GM18951 (cell line): ENCODE measurements at regions not wholly inside any gene's neighbourhood (a gene's known extent, or its start where the extent isn't known, plus 50 kb on each side); places are given as distances from the start of the nearest gene placed in this dataset.

Source experiments
- POLR2A ChIP-seq: IDR thresholded peaks from 4 replicates; pipeline ENCODE4 v1.6.1; 2011; ENCODE audit warnings: mild to moderate bottlenecking; ENCODE audit not compliant: insufficient read length, insufficient read depth; ENCODE audit errors: extremely low read depth
- in situ Hi-C: fragments of 300-500 bp; cut with MboI; formaldehyde crosslinking; loops from one replicate; pipeline ENCODE4 v1.12.0; 2022; ENCODE audit warnings: low sequenced_read_pairs, mixed read lengths, inconsistent platforms; ENCODE audit not compliant: unreplicated experiment

DNA sequence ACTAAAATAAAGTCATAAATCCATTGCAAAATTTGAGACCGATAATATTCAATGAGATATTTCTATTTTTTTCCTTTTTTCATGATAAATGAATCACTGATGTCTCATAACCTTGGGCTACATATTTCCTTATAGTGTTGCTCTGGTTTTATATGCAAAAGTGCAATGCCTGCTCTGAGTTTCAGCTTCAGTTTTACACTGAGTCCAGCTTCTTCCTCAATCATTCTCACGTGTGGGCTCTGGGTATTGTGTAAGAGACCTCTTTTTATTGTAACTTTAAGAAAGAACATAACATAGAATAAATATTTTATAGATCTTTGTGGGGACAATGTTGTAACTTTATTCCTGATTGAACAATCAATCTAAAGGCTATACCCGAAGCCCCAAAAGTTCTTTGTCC, 280.2 kb upstream of the EDNRB start:
- TF ChIP-seq POLR2A = no peak
- in situ Hi-C loops = no loop called here

DNA sequence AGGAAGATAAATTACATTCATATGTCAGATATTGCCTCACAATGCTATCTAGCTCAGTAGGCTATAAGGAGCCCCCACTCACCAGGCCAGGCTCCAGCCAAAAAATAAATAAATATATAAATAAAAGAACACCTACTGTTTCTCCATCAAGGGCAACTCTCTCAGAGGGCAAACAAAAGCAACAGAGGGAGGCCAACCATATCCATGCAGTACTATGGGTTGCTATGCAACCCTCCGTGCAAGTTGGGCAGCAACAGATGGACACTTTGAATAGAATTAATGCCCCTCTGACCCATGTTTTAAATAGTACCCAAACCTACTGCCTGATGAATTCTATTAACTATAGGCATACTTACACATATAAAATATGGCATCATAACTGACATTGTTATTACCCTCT, 279.8 kb upstream of the EDNRB start:
- in situ Hi-C loops = no loop called here
- no peak for TF ChIP-seq POLR2A

DNA sequence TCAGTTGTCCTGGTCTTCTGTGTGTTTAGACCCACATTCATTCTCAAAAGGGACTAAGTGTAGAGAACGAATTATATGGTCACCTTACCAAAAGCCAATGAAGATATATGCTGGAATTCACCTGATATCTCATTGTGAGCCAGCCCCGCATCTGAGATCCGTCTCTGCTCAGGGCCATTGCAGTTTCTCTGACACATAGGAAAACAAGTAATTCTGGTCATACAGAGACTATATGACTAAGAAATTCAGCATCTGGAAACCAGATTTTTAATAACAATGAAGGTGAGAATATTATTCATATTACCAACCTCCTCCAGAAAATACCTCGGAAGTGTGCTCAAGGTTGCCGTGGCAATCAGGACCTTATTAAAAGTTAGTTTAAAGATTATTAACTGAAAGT, 278.6 kb upstream of the EDNRB start:
- in situ Hi-C loops = no loop called here
- no peak for TF ChIP-seq POLR2A

DNA sequence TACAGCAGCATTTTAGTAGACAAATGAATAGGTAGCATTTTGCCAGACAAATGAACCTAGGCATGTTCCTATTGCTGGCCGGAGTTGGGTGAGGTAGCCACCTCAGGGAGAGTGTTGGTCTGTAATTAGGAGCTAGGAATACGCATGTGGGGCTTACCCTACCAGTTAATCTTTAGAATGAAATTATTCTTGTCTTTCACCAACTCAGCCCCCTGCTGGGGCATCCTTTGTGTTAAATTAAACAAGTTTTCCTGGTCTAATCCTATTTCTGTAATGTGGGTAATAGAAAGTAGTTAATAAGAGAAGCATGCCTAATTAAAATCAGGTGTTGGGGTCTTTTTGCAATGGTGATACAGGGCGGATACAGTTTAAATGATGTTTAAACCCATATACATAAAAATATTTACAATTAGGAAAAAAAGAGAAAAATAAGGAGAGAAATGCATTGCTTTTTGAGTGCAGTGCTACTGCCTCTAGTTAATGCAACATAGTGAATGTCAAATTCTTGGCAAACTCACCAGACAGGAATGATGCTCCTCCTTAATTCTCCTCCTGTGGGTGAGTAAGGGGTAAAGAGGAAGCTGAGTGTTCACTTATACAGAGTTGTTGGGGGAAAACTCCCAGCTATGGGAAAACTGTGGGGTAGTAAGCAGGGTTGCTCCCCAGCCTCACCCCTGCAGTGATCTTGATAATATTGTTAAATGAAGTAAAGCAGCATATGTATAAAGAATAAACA, 276.4 kb upstream of the EDNRB start:
- TF ChIP-seq POLR2A = no peak

DNA sequence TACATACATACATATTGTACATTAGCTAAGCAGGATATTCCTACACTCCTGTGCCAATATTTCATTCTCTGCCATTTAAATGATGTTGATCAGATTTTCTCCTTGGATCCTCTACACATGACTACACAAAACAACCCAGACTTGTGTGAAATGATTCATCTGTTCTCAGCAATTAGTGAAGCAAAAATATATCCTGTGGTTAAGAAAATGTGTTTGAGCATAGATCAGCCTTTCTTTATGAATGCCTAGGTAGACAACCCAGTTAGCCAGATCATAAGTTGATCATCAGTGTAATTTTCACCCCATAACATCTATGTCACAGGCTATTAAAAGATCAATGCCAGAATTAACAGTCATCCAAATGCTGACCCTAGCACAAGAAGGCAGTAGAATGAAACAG, 275.2 kb upstream of the EDNRB start:
- no peak for TF ChIP-seq POLR2A
- in situ Hi-C loops = no loop called here

More for the DNA sequence above, 276.4 kb upstream of the EDNRB start:
- in situ Hi-C loops = no loop called here

DNA sequence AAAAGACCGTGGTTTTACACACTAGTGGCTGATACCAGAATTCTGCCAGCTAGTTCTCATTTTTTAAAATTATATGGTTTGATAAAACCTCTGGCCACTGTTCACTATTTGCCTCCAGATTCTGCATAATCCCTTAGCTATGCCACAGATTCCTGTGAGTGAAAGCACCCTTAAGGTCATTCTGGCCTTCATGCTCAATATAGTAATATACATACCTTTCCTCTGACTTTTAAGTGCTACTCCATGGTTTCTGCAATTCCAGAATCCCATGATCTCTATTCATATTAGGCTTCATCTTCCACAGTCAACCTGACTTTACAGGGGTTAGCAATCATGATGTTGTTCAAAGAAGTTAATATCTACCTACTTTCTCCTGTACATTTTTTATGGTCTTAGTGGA, 274.1 kb upstream of the EDNRB start:
- in situ Hi-C loops = no loop called here
- TF ChIP-seq POLR2A = no peak

DNA sequence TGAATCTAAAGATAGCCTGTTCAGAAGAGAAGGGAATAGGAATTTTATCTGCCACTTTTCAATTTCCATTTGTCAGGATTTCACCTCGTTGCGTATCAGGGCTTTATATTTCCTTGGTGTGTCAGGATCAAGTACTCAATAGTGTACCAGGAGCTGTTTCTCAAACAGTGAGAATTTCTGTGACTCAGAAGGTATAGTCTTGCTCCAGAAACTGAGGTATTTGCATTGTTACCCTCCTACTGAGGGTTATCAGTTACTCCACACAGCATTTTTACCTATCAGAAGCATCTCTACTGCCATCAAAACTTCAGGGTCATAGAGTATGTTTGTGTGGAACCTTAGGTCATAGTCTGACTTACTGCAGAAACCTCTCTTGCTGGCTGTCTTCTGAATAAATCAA, 271.7 kb upstream of the EDNRB start:
- in situ Hi-C loops = no loop called here
- TF ChIP-seq POLR2A = no peak

DNA sequence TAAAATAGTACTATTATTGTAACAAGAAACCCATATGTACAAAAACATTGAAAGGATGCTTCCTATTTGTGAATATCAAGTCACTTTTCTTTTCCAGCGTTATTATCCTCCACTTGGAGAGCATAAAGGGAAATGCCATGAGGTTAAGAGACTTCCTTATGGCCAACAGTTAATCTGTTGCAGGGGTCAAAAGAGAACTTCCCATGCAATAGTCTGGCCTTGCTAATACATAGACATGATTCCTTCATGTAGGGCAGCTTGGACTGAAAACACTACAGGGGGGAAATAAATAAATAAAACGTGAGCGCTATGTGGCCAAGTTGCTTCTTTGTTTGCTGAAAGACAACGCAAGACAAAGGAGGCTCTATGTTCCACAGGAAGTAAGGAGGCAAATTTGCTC, 269.1 kb upstream of the EDNRB start:
- in situ Hi-C loops = no loop called here
- no peak for TF ChIP-seq POLR2A

DNA sequence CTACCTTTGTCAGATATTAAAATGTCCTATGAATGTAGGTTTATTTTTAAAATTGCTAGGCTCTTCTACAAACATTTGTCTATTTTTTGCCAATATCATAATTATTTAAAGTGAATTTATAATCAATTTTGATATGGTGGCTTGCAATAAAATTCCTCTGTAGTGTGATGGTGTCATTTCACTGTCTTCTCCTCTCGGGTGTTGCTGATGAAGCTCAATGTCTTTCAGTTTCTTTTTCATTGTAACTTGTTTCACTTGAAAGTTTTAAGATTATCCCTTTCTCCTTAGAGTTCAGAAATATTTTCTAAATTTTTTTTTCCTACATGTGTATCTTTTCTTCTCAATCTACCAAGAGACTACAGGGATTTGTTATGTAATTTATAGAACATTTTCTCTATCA, 267.1 kb upstream of the EDNRB start:
- TF ChIP-seq POLR2A = no peak
- in situ Hi-C loops = no loop called here

DNA sequence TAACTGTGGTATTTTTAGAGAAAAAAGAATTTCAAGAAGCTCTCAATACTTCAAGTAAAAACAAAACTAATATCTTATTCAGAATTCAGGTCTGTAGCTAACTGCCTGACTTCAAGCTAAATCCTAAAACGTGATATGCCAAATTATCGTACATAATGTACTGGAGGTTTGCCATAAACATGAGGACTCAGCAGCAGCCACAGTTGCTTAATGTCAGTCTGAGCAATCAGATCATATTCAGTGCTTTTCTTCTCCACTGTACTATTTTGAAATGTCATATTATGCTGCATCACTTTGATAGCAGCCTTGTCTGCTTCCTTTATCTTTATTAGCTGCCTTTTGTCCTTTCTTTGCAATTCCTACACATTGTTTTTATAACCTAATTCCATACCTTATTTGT, 265.1 kb upstream of the EDNRB start:
- in situ Hi-C loops = no loop called here

DNA sequence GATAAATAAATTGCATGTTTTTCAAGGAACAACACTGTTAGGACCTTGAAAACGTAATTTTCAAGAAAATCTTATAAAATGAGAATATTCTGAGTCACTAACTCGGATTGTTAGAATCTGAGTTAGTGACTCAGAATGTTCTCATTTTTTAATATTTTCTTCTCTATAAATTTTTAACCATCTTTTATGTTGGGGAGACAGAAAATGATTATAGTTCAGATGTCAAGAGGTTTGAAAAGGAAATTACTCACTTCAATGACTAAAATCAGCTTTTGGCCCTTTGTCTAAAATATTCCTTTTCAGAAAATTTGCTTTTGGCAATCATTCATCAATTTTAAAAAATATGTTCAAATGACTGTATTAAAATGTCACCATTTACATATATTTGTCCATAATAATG, 264.2 kb upstream of the EDNRB start:
- in situ Hi-C loops = no loop called here
- no peak for TF ChIP-seq POLR2A

More for the DNA sequence above, 265.1 kb upstream of the EDNRB start:
- TF ChIP-seq POLR2A = no peak

DNA sequence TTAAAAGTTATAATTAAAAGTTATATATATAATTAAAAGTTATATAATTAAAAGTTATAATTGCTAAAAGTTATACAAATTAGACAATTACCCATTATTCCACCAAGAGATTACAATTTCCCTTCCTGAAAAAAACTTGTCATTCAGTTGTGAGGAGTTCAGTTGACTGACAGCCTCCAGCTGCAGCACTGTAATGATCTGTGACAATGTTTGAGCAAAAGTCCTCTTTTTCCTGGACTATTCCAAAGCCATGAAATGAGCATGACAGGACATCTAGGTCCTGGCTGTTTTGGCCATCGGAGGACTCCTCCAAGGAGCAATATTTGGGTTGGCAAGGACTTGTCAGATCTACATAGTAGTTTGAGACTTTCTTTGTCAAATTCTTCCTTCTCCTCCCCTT, 258.7 kb upstream of the EDNRB start:
- no peak for TF ChIP-seq POLR2A
- in situ Hi-C loops = no loop called here

DNA sequence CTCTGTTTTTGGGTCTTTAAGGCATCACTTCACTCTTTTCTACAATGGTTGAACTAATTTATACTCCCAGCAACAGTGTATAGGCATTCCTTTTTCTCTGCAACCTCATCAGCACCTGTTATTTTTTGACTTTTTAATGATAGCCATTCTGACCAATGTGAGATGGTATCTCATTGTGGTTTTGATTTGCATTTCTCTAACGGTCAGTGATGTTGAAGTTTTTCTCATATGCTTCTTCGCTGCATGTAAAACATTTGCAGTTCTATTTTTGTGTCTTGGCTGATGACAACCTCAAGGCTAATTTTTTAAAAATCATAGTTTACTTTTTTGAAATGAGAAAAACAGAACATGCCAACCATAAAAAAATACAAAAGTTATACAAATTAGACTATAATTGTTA, 258.2 kb upstream of the EDNRB start:
- TF ChIP-seq POLR2A = no peak
- in situ Hi-C loops = no loop called here

DNA sequence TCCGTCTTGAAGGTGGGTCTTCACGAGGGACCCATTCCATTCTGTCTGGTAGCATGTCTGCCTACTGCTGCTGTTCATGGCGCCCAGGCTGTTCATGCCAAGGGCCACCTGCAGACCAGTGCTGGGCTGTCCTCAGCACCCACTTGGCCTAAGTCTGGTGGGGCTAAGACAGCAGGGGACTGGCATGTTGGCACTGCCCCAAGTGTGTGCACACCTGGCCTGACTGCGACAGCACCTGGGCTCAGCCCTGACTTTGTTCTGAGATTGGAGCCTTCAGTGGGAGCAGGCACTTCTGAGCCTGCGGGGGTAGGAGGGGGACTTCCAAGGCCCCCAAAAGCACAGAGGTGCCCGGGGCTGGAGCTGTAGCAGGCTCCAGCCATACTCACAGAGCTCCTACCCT, 250.8 kb upstream of the EDNRB start:
- TF ChIP-seq POLR2A = no peak
- in situ Hi-C loops = no loop called here

DNA sequence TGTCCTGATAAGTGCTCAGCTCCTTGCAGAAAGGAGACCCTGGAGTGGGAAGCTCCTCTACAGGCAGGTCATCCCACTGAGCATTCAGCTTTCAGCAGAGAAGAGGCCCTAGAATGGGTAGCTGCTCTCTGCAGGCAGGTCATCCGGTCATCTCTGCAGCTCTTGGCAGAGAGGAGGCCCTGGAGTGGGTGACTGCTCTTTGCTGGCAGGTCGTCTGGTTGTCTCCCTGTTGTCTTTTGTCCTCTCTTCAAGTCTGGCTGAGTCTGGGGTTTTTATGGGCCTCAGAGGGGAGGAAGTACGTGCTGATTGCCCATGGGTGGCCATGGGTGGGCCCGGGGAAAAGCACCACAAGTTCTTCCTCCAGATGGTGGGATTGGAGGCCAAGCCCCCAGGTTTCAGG, 250.3 kb upstream of the EDNRB start:
- no peak for TF ChIP-seq POLR2A
- in situ Hi-C loops = no loop called here

DNA sequence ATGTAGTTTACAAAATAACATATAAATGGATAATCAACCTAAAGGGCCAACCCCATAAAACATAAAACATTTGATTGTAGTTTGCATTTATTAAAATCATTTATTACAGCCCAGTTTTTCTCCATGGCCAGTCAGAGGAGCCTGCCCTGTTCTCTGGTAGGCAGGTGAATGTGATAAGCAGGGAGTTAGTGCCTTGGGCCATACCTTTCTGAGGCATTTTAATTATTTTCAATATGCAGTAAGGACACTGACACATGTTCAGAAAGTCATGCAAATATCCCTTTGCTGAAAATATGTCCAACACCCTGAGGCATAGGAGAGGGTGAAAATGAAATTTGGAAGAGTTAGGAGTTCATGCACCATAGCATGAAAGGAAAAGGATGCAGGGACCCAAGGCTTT, 242.6 kb upstream of the EDNRB start:
- in situ Hi-C loops = no loop called here
- no peak for TF ChIP-seq POLR2A
